ENCODE measurements at regions not wholly inside any gene's neighbourhood (a gene's known extent, or its start where the extent isn't known, plus 50 kb on each side); places are given as distances from the start of the nearest gene placed in this dataset.

- CTCF ChIA-PET: interaction anchor here (0.7 to 0.8 kb wide), 2 partner anchors 20 to 1655 kb away, joined by 3 read pairs; no protein-coding TSS in a partner anchor
- POLR2A ChIA-PET: no interaction called here
- H3K36me3 Mint-ChIP-seq (ENCODE audit: insufficient read depth, unreplicated experiment): no peaks in the 10 kb centered on the region
- BruUV-seq (replicated peaks): no TSS peak
- TF ChIP-seq, protein P1, sequence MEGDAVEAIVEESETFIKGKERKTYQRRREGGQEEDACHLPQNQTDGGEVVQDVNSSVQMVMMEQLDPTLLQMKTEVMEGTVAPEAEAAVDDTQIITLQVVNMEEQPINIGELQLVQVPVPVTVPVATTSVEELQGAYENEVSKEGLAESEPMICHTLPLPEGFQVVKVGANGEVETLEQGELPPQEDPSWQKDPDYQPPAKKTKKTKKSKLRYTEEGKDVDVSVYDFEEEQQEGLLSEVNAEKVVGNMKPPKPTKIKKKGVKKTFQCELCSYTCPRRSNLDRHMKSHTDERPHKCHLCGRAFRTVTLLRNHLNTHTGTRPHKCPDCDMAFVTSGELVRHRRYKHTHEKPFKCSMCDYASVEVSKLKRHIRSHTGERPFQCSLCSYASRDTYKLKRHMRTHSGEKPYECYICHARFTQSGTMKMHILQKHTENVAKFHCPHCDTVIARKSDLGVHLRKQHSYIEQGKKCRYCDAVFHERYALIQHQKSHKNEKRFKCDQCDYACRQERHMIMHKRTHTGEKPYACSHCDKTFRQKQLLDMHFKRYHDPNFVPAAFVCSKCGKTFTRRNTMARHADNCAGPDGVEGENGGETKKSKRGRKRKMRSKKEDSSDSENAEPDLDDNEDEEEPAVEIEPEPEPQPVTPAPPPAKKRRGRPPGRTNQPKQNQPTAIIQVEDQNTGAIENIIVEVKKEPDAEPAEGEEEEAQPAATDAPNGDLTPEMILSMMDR (IDR thresholded peaks at IDR 0.05; ENCODE audit: unreplicated experiment): no peak
- H3K9me3 Mint-ChIP-seq (ENCODE audit: unreplicated experiment): no peaks in the 10 kb centered on the region
- intact Hi-C loops (cut with micrococcal nuclease): no loop called here
- H3K4me1 Mint-ChIP-seq (ENCODE audit: insufficient read depth, unreplicated experiment): no peaks in the 10 kb centered on the region
- no peak for DNase-seq (ENCODE audit: unreplicated experiment)
- H3K4me3 Mint-ChIP-seq (ENCODE audit: unreplicated experiment): no peak overlapping the region
- H3K27me3 Mint-ChIP-seq (ENCODE audit: insufficient read depth, unreplicated experiment): peaks cover 32% of the 10 kb centered on the region
- no peak overlapping the region for H3K27ac Mint-ChIP-seq (ENCODE audit: low read depth, unreplicated experiment)
Observed at GRCh38 chr7:50185208-50185607, 92.2 kb upstream of the ZPBP start.

DNA sequence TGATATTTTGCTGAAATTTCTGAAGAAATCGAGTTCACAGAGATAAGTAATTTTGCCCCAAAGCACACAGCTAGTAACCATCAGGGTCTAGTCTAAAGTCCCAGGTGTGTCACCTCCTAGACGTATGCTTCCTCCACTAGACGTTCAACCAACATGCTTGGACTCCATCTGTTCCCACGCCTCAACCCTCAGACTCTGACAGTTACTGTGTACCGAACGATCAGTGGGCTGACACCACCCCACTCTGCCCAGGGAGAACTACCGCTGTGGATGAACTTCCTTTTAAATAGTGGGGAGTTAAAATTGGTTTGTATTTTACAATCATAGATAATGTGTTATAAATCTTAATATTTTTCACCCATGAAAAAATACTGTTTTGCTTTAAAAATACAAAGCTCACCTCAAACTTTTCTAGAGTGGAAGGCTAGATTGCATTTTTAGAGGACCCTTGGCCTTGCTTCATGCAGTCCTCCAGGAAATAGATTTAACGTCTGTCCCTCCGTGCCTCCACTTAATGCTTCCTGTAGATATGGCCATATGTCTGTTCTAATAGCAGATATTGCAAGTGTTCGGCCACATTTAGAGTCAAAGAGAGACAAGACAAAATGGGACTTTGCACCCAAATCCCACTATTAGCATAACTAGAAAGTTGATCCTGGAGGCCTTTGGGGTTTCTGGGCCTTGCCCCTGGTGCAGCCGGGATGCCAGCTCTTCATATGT, 91.4 kb upstream of the ZPBP start:
- no peak for DNase-seq (ENCODE audit: unreplicated experiment)
- no TSS peak for BruUV-seq (replicated peaks)
- H3K9me3 Mint-ChIP-seq (ENCODE audit: unreplicated experiment): no peaks in the 10 kb centered on the region
- no peaks in the 10 kb centered on the region for H3K36me3 Mint-ChIP-seq (ENCODE audit: insufficient read depth, unreplicated experiment)
- ChIA-PET POLR2A (no interaction called here), CTCF (interaction anchor here (0.6 to 1.1 kb wide), 3 partner anchors 17 to 491 kb away, joined by 3 to 4 read pairs (median 3); no protein-coding TSS in a partner anchor)
- intact Hi-C loops (cut with micrococcal nuclease): no loop called here
- no peak overlapping the region for H3K4me3 Mint-ChIP-seq (ENCODE audit: unreplicated experiment)
- H3K27me3 Mint-ChIP-seq (ENCODE audit: insufficient read depth, unreplicated experiment): peaks cover 33% of the 10 kb centered on the region
- H3K4me1 Mint-ChIP-seq (ENCODE audit: insufficient read depth, unreplicated experiment): no peaks in the 10 kb centered on the region
- TF ChIP-seq, protein P1 (IDR thresholded peaks at IDR 0.05; ENCODE audit: unreplicated experiment): no peak
- no peak overlapping the region for H3K27ac Mint-ChIP-seq (ENCODE audit: low read depth, unreplicated experiment)

- BruUV-seq (replicated peaks): no TSS peak
- intact Hi-C loops (cut with micrococcal nuclease): no loop called here
- no peak overlapping the region for H3K27ac Mint-ChIP-seq (ENCODE audit: low read depth, unreplicated experiment)
- peaks cover 33% of the 10 kb centered on the region for H3K27me3 Mint-ChIP-seq (ENCODE audit: insufficient read depth, unreplicated experiment)
- ChIA-PET POLR2A (interaction anchor here (0.5 kb wide), 1 partner anchor 712 kb away, joined by 4 read pairs; no protein-coding TSS in a partner anchor), CTCF (interaction anchor here (0.6 to 1.3 kb wide), 3 partner anchors 23 to 1402 kb away, joined by 3 to 4 read pairs (median 3); no protein-coding TSS in a partner anchor)
- no peaks in the 10 kb centered on the region for H3K9me3 Mint-ChIP-seq (ENCODE audit: unreplicated experiment)
- H3K36me3 Mint-ChIP-seq (ENCODE audit: insufficient read depth, unreplicated experiment): no peaks in the 10 kb centered on the region
- no peaks in the 10 kb centered on the region for H3K4me1 Mint-ChIP-seq (ENCODE audit: insufficient read depth, unreplicated experiment)
- no peak for DNase-seq (ENCODE audit: unreplicated experiment)
- no peak overlapping the region for H3K4me3 Mint-ChIP-seq (ENCODE audit: unreplicated experiment)
- TF ChIP-seq, protein P1 (IDR thresholded peaks at IDR 0.05; ENCODE audit: unreplicated experiment): no peak
Observed at GRCh38 chr7:50182759-50183158, 89.7 kb upstream of the ZPBP start.

DNA sequence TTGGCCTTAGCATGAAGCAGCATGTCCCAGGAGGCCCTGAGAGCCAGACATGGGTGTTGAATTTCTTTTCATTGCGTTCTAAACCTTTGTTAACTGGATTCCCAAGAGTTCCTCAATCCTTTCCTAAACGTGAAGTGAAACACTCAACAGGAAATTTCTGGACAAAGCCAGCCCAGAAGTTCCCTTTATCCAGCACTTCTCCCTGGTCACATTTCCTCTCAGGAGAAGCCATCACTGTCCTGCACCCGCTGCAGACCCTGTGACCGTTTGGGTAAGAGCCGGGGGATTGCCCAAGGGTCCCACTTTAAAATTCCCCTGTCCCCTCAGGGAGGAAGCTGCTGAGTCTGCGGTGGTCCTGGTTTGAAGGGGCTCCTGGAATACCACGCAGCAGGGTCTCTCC, 88.0 kb upstream of the ZPBP start:
- BruUV-seq (replicated peaks): no TSS peak
- CTCF ChIA-PET: interaction anchor here (0.6 kb wide), 1 partner anchor 527 kb away, joined by 3 read pairs; no protein-coding TSS in a partner anchor
- no peaks in the 10 kb centered on the region for H3K9me3 Mint-ChIP-seq (ENCODE audit: unreplicated experiment)
- TF ChIP-seq, protein P1 (IDR thresholded peaks at IDR 0.05; ENCODE audit: unreplicated experiment): no peak
- no peak for DNase-seq (ENCODE audit: unreplicated experiment)
- H3K27ac Mint-ChIP-seq (ENCODE audit: low read depth, unreplicated experiment): no peak overlapping the region
- H3K4me3 Mint-ChIP-seq (ENCODE audit: unreplicated experiment): no peak overlapping the region
- no peaks in the 10 kb centered on the region for H3K4me1 Mint-ChIP-seq (ENCODE audit: insufficient read depth, unreplicated experiment)
- POLR2A ChIA-PET: no interaction called here
- intact Hi-C loops (cut with micrococcal nuclease): no loop called here
- peaks cover 38% of the 10 kb centered on the region for H3K27me3 Mint-ChIP-seq (ENCODE audit: insufficient read depth, unreplicated experiment)
- no peaks in the 10 kb centered on the region for H3K36me3 Mint-ChIP-seq (ENCODE audit: insufficient read depth, unreplicated experiment)

All from MCF 10A (cell line).